ENCODE measurements at regions not wholly inside any gene's neighbourhood (a gene's known extent, or its start where the extent isn't known, plus 50 kb on each side); places are given as distances from the start of the nearest gene placed in this dataset.

DNA sequence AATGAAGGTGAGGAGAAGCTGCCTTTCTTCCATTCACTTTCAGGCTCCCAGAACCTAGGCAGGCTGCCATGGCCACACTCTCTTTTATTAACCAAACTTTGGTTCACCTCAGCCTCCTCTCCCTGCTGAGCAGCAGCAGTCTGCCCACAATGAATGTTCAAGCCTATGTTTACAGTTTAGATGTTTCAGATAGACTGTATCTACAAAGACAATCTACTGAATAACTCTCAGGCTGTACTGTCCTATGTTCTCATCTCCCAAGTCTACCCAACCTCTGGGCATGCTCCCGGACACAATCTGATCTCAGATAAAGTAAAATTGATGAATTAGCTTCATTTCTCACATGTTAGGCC, 59.2 kb upstream of the TMEM164 start:
- TF ChIP-seq, protein P1, sequence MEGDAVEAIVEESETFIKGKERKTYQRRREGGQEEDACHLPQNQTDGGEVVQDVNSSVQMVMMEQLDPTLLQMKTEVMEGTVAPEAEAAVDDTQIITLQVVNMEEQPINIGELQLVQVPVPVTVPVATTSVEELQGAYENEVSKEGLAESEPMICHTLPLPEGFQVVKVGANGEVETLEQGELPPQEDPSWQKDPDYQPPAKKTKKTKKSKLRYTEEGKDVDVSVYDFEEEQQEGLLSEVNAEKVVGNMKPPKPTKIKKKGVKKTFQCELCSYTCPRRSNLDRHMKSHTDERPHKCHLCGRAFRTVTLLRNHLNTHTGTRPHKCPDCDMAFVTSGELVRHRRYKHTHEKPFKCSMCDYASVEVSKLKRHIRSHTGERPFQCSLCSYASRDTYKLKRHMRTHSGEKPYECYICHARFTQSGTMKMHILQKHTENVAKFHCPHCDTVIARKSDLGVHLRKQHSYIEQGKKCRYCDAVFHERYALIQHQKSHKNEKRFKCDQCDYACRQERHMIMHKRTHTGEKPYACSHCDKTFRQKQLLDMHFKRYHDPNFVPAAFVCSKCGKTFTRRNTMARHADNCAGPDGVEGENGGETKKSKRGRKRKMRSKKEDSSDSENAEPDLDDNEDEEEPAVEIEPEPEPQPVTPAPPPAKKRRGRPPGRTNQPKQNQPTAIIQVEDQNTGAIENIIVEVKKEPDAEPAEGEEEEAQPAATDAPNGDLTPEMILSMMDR (IDR thresholded peaks at IDR 0.05): no peak
- TF ChIP-seq, protein P2, sequence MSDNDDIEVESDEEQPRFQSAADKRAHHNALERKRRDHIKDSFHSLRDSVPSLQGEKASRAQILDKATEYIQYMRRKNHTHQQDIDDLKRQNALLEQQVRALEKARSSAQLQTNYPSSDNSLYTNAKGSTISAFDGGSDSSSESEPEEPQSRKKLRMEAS (IDR thresholded peaks at IDR 0.05): no peak
- TF ChIP-seq CBX2 (IDR thresholded peaks at IDR 0.05; ENCODE audit: borderline replicate concordance, low read depth) (no peak), CEBPB (IDR thresholded peaks at IDR 0.05) (no peak), RFX5 (IDR thresholded peaks at IDR 0.05) (no peak), POLR2A (IDR thresholded peaks at IDR 0.05; ENCODE audit: low read length) (no peak)
